DND-41 (cell line): ENCODE measurements at regions not wholly inside any gene's neighbourhood (a gene's known extent, or its start where the extent isn't known, plus 50 kb on each side); places are given as distances from the start of the nearest gene placed in this dataset.

Experiments used
- ATAC-seq: fragments of 200-7000 bp; cut with Tn5 transposase; 3 replicates; pipeline ENCODE4 v1.9.1; 2021; ENCODE audit warnings: low read depth; ENCODE audit not compliant: insufficient read depth
- DNase-seq: peaks from one replicate; pipeline ENCODE4 v3.0.0-alpha.2; 2020
- H2AFZ ChIP-seq: 2 replicates; pipeline ENCODE4 v1.6.0; 2012; ENCODE audit warnings: low read depth, low read length
- H3K27ac ChIP-seq: 2 replicates; pipeline ENCODE4 v1.5.1; 2012; ENCODE audit warnings: low read length, inconsistent platforms
- H3K27me3 ChIP-seq: fragments of 200-600 bp; sonication (generic); 2 replicates; pipeline ENCODE4 v1.6.0; 2012; ENCODE audit warnings: low read length, mild to moderate bottlenecking, inconsistent platforms; ENCODE audit not compliant: insufficient read depth, poor library complexity
- H3K36me3 ChIP-seq: 2 replicates; pipeline ENCODE4 v1.5.1; 2012; ENCODE audit warnings: low read length, inconsistent platforms; ENCODE audit not compliant: insufficient read depth
- H3K4me1 ChIP-seq: 2 replicates; pipeline ENCODE4 v1.5.1; 2012; ENCODE audit warnings: mild to moderate bottlenecking, low read length; ENCODE audit not compliant: insufficient read depth
- H3K4me2 ChIP-seq: 2 replicates; pipeline ENCODE4 v1.6.0; 2012; ENCODE audit warnings: mild to moderate bottlenecking, moderate library complexity, low read length, inconsistent platforms; ENCODE audit not compliant: insufficient read depth
- H3K4me3 ChIP-seq, 2 experiments: fragments of 200-600 bp in 1 of 2; shearing (Covaris generic) in 1 of 2; 2 replicates each; pipeline ENCODE4 v1.5.1; 2012 to 2016; ENCODE audit warnings: inconsistent platforms in 2 of 2, low read length in 2 of 2, mild to moderate bottlenecking in 2 of 2, low read depth in 1 of 2, moderate library complexity in 1 of 2
- H3K79me2 ChIP-seq: 2 replicates; pipeline ENCODE4 v1.6.0; 2012; ENCODE audit warnings: low read length, inconsistent platforms; ENCODE audit not compliant: insufficient read depth
- H3K9ac ChIP-seq: 2 replicates; pipeline ENCODE4 v1.6.0; 2012; ENCODE audit warnings: low read depth, mild to moderate bottlenecking, inconsistent platforms, low read length, moderate library complexity
- H3K9me3 ChIP-seq: 2 replicates; pipeline ENCODE4 v1.5.1; 2012; ENCODE audit warnings: low read length, moderate library complexity, mild to moderate bottlenecking, inconsistent platforms; ENCODE audit not compliant: insufficient read depth, severe bottlenecking
- H4K20me1 ChIP-seq: 2 replicates; pipeline ENCODE4 v1.6.0; 2012; ENCODE audit warnings: low read length; ENCODE audit not compliant: insufficient read depth
- CTCF ChIP-seq: IDR thresholded peaks from 2 replicates; pipeline ENCODE4 v1.5.1; 2012; ENCODE audit warnings: borderline replicate concordance, low read length, moderate library complexity, mild to moderate bottlenecking; ENCODE audit not compliant: poor library complexity, severe bottlenecking; ENCODE audit errors: extremely low read depth
- EZH2 ChIP-seq: IDR thresholded peaks from 3 replicates; pipeline ENCODE4 v1.6.1; 2012; ENCODE audit warnings: borderline replicate concordance, low read depth, mild to moderate bottlenecking, moderate library complexity, low read length, inconsistent platforms; ENCODE audit not compliant: severe bottlenecking

DNA sequence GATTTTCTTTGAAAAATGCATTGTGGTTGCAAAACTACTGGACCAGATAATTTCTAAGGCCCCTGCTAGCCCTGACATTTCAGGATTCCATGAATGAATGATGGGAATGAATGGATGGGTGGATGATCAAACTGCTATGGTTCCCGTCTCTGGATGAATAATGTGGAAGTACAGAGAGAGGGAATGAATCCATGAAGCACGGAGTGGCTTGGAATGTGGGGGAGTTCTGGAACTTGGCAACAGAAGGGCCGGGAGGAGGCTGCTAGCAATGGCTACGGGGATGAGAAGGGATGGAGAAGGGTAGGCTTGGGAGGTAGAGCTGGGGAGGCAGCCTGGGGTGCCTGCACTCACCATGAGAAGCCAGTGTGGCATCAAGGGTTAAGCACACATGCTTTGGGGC lies 84.8 kb downstream of the NCR2 start:
- Histone ChIP-seq H4K20me1 (no peaks in the 10 kb centered on the region), H3K9me3 (peaks cover 2% of the 10 kb centered on the region), H3K4me3 (no peak overlapping the region), H3K4me1 (peaks cover 43% of the 10 kb centered on the region), H3K9ac (no peak overlapping the region), H3K36me3 (no peaks in the 10 kb centered on the region), H3K79me2 (no peaks in the 10 kb centered on the region), H3K4me2 (no peak overlapping the region), H3K27ac (no peak overlapping the region), H3K27me3 (no peaks in the 10 kb centered on the region), H2AFZ (no peak overlapping the region)
- DNase-seq: no peak
- TF ChIP-seq EZH2 (no peak), CTCF (no peak)
- ATAC-seq: no peak

GRCh38 chr6:41422161-41422560 lies 86.8 kb downstream of the NCR2 start:
- no peaks in the 10 kb centered on the region for H4K20me1 ChIP-seq
- peaks cover 2% of the 10 kb centered on the region for H3K9me3 ChIP-seq
- no peak overlapping the region for H3K9ac ChIP-seq
- TF ChIP-seq CTCF (no peak), EZH2 (no peak)
- H2AFZ ChIP-seq: no peak overlapping the region
- H3K27me3 ChIP-seq: no peaks in the 10 kb centered on the region
- peaks cover 23% of the 10 kb centered on the region for H3K4me1 ChIP-seq
- no peak overlapping the region for H3K4me2 ChIP-seq
- ATAC-seq (no peak), DNase-seq (no peak)
- H3K79me2 ChIP-seq: no peaks in the 10 kb centered on the region
- H3K27ac ChIP-seq: no peak overlapping the region
- H3K36me3 ChIP-seq: no peaks in the 10 kb centered on the region
- no peak overlapping the region for H3K4me3 ChIP-seq

GRCh38 chr6:41423002-41423401 lies 87.6 kb downstream of the NCR2 start:
- H2AFZ ChIP-seq: no peak overlapping the region

More at GRCh38 chr6:41423002-41423401, 87.6 kb downstream of the NCR2 start:
- Histone ChIP-seq H3K4me1 (peaks cover 15% of the 10 kb centered on the region), H3K79me2 (no peaks in the 10 kb centered on the region), H3K9ac (no peak overlapping the region), H3K36me3 (no peaks in the 10 kb centered on the region), H3K4me2 (no peak overlapping the region), H4K20me1 (no peaks in the 10 kb centered on the region), H3K4me3 (no peak overlapping the region), H3K9me3 (peaks cover 2% of the 10 kb centered on the region), H3K27ac (no peak overlapping the region), H3K27me3 (no peaks in the 10 kb centered on the region)
- TF ChIP-seq CTCF (no peak), EZH2 (no peak)
- no peak for ATAC-seq
- no peak for DNase-seq
